TTC549 (cell line): ENCODE measurements at regions not wholly inside any gene's neighbourhood (a gene's known extent, or its start where the extent isn't known, plus 50 kb on each side); places are given as distances from the start of the nearest gene placed in this dataset.

Source experiments
- FAIRE-seq: peaks from 2 replicates; lab custom pipeline; 2012; peaks lifted over from hg19 to GRCh38; lab: Jason Lieb, UNC

DNA sequence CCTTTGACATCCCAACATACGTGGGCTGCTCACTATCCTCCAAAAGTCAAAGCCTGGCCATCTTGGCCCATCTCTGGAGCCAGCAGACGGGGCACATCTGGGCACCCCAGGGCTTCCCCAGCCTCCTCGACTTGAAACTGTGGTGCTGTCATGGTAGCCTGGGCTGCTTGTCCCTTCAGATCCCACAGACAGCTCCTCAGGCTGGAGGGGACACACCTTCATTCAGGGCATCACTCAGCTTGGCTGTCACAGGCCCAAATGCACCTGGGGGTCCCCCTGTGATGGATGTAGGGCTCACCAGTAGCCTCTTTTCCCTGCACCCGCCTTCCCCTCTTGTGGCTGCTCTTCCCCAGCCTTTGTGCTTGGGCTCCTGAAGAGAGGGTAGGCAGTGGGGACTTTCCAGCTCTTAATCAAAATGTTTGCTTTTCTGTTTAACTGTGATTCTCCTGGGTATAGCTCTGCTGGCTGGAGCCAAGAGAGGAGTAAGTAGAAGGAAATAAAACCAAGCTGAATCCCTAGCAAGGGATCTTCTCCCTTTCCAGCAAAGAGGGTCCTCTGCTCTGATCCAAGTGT lies 92.3 kb downstream of the GYPC start:
- no peak for FAIRE-seq

GRCh38 chr2:126748929-126749518 lies 93.1 kb downstream of the GYPC start:
- no peak for FAIRE-seq

DNA sequence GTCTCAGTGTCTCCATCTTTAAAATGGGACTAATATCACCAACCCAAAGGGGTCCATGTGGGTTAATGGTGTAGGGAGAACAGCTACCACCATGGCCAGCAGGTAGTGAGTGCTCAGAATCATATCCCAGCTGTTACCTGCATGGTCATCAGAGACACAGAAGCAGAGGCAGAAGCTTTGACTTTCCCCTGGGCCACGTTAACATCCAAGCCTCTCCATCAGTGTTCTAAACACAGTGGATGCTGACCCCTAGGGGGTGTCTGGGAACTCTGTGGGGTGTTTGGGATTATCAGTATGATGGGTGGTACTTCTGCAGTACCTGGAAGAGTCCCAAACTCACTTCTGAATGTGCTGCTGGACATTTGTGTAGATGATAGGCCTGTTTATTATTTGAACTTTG lies 93.6 kb downstream of the GYPC start:
- no peak for FAIRE-seq

DNA sequence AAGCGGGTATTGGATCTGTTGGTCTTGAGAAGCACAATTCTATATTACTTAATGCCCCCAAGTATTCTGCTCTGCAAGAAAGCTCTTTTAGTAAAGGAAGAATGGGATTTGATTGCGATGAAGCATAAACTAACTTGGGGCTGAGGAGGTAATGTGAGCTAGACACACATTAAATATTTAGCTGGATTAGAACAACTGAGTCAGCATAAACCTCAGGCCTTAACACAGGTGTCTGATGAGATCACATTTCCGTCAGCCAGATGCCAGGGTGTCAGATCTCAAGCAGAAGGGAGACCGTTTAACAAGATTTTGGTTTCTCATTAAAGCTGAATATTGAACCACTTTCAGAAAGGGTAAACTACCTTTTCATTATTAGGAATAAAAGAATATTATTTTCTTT lies 94.5 kb downstream of the GYPC start:
- FAIRE-seq = no peak

DNA sequence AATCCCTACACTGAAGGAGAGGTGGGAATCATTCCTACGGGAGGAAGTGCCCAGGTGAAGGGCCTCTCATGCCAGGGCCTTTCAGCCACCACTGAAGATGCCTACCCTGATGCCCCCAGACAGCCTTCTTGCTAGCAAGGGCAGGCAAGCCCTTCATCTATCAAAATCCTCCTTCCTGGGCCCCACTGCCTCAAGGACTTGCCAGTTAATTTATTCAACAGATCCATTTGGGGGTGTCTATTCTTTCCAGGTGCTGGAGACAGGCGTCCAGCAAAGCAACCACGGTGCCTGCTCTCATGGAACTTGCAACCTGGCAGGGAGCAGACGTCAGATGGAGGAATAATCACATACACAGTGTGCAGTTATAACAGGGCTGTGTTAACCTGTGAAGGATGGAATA lies 95.5 kb downstream of the GYPC start:
- FAIRE-seq = no peak

DNA sequence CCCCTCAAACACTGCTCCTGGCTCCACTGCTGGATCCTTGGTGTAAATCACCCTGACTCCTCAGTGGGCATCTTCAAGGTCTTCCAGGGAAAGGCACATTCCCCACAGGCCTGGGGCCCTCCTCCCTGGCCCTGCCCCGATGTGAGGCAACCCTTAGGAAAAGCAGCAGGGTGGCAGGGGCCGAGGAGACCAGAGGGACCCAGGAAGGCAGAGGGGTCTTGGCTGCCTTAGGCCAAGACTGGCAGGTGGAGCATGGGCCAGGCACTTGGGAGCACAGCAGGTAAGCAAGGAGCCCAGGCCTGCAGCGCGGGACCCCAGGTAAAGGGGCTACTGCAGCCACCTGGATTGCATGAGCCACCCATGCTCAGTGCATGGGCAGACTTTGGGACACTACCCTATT lies 96.9 kb downstream of the GYPC start:
- no peak for FAIRE-seq

- FAIRE-seq = no peak
Observed at GRCh38 chr2:126753501-126754212, 97.7 kb downstream of the GYPC start.

- no peak for FAIRE-seq
Observed at GRCh38 chr2:126754240-126755004, 98.5 kb downstream of the GYPC start.

- no peak for FAIRE-seq
Observed at GRCh38 chr2:126756125-126756524, 100.2 kb downstream of the GYPC start.

DNA sequence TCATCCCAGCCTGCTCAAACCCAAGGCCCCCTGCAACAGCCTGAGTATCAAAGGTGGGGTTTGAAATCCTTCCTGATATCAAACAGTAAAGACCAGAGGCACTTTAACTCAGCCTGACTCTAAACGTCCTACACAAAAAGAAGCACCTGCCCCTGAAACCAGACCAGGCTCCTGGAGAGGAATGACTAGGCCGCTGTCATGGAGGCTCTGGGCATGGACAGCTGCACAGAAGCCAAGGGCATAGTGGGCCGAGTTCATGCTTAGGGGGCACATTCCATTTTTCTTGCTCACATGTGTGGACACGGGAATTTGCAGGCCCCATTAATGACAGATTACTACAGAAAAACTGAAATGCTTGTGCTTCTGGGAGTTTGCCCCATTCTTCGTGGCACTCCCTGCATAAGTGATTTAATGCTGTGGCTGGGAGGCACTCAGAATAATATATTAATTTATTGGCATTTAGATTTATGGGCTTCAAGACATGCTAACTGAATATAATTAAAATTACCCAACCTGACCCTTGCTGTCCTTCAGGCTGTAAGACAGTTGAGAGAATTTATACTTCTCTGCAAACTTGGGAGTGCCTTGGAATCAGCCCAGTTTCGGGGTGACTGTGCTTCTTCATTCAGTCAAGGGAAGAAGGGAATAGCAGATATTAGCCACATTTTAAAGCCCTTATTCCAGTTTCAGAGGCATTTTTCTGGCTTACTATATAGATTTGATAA lies 105.5 kb downstream of the GYPC start:
- no peak for FAIRE-seq

GRCh38 chr2:126761981-126762878 lies 106.3 kb downstream of the GYPC start:
- FAIRE-seq = no peak

DNA sequence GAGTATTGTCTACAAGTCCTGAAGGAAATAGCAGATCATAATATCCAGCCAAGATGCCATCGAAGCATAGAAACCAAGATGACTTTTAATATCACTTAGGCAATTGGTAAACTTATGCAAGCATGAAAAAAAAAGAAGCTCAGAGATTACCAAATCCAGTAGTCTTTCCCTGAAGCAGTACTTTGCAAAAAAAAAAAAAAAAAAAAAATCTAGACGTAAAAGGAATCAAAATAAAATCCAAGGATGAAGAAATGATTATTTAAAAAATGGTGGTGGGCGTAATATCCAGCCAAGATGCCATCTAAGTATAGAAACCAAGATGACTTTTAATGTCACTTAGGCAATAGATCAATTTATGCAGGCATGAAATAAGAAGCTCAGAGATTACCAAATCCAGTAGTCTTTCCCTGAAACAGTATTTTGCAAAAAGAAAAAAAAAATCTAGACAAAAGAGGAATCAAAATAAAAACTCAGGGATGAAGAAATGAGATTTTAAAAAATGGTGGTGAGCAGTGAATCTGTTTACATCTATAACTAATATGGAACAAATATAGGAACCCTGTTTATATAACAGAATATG lies 108.8 kb downstream of the GYPC start:
- FAIRE-seq = no peak

DNA sequence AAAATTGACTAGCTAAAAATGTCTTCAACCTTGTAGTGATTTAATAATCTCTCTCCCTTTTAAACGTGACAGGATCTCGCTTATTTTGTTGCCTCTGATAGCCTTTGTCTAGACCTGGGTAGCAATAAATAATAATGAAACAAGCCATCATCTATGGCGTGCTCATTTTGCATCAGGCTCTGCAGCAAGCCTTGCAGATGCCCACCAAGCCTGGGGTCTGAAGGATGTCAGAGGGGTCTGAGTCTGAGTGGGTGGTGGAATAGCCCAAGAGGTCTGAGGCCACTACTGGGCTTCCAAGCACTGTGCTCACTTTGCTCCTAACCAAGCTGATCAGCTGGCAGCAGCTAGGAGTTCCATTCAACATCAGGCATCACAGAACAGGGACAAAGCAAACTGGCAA lies 109.4 kb downstream of the GYPC start:
- FAIRE-seq = no peak

DNA sequence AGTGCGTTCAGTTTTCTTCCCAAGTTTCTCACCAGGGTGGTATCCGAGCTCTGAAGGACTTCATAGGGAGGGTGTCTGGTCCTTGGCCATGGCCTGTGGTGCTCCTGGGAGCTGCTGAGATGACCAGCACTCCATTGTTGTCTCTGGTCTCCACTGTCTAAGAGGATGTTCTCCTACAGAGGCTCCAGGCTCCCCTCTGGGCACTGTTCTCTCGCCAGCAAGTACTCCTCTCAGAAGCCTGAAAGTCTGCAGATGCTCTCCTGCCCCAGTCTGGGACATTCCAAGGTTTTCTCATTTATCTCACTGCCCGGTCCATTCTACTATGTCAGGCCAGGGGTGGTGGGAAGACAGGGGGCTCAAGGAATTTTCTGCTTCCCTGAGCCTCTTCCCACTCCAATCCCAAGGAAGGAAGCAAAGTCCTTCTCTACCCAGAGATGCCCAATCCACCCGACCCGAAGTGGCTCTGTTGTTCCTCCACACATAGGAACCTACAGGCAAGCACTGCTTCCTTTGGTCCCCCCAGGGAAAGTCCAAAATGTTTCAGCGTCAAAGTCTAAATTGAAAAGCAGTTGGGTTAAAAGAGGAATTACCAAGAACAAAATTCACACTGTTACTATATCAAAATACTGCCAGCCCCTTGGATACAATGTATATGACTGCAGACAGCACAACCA lies 110.5 kb downstream of the GYPC start:
- FAIRE-seq = no peak

GRCh38 chr2:126766969-126767296 lies 111.0 kb downstream of the GYPC start:
- FAIRE-seq = no peak

DNA sequence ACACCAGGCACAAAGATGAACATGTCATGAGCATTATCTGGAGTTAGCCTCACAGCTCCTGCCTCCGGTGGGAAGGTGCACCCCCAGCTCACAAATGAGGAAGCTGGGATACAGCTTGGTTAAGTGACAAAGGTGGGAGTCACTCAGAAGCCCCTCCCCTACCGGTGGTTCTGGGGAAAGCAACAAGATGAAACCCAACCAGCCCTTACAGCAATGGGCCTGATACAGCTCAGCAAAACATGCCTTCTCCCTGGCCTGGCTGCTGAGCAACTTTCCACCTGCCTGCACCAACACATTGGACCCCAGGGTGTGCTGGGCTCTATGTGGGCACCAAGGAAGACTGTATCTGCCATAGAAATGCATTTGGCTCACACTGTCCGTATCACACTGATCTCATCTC lies 113.2 kb downstream of the GYPC start:
- FAIRE-seq = no peak

GRCh38 chr2:126770466-126770865 lies 114.5 kb downstream of the GYPC start:
- FAIRE-seq = no peak

DNA sequence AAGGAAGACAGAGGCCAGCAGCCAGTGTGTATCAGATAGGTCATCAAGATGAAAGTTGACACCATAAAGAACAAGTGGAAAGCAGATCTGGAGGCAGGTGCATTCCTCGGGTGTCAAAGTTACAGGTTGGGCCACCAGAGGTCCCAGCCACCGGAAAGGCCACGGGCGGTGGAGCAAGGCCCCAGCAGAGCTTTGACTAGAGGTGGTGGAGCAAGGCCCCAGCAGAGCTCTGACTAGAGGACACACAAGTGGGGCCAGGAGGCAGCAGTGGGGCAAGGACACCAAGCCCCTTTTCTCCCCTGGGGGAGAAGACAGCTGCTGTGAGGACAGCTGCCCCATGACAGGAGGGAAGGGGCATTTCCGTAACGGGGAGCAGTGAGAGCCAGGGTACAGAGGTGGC lies 115.1 kb downstream of the GYPC start:
- FAIRE-seq = no peak

DNA sequence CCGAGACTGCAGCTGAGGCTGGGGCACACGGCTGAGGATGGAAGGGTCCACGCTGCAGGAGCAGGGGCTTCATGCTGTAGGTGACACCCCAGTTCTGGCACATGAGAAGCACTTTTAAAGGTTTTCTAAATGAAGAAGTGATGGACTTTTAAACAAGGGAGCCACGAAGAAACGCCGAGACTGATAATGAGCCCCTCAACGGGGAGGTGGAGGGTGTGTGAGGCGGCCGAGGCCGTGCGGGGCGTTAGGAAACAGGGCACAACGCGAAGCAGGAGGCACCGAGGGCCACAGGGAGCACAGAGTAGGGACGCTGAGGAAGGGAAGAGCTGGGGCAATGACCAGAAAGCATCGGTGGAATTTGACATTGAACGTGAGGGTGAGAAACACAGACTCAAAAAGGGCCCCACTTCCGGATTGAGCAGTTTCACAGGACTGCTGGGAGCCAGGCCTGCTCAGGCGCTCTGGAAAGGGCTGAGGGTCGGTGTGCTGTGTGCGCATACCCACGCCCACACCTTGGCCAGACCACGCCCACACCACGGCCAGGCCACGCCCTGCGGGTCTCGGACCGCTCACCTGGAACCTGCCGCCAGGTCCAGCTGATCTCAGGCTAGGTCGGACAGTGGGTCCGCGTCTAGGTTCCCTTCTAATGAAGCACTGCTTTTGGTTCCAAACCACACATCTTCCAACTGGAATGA lies 115.7 kb downstream of the GYPC start:
- FAIRE-seq = no peak

GRCh38 chr2:126774290-126774689 lies 118.3 kb downstream of the GYPC start:
- FAIRE-seq = no peak
